Tibial nerve (tissue), 4 donors: ENCODE measurements at regions not wholly inside any gene's neighbourhood (a gene's known extent, or its start where the extent isn't known, plus 50 kb on each side); places are given as distances from the start of the nearest gene placed in this dataset.

Experiments used
- EP300 ChIP-seq, 2 donors: sonication (generic); formaldehyde crosslinking; IDR thresholded peaks; one replicate each; pipeline ENCODE4 v1.6.1; 2017; ENCODE audit warnings: antibody characterized with exemption in 2 of 2, mild to moderate bottlenecking in 1 of 2
- POLR2A ChIP-seq, 2 donors: fragments of 450-650 bp; IDR thresholded peaks; one replicate each; pipeline ENCODE4 v1.6.1; 2017; ENCODE audit warnings: antibody characterized with exemption in 2 of 2, mild to moderate bottlenecking in 2 of 2, moderate library complexity in 2 of 2
- TF ChIP-seq, protein P1 (sequence below), 5 experiments: fragments of 200-600 bp in 3 of 5; fragments of 450-650 bp in 2 of 5; sonication (generic) in 3 of 5; IDR thresholded peaks; one replicate each; pipeline ENCODE4 v1.5.1; 2016 to 2019; ENCODE audit warnings: antibody characterized with exemption in 5 of 5, mild to moderate bottlenecking in 3 of 5, moderate library complexity in 2 of 5

- TF ChIP-seq, protein P1, sequence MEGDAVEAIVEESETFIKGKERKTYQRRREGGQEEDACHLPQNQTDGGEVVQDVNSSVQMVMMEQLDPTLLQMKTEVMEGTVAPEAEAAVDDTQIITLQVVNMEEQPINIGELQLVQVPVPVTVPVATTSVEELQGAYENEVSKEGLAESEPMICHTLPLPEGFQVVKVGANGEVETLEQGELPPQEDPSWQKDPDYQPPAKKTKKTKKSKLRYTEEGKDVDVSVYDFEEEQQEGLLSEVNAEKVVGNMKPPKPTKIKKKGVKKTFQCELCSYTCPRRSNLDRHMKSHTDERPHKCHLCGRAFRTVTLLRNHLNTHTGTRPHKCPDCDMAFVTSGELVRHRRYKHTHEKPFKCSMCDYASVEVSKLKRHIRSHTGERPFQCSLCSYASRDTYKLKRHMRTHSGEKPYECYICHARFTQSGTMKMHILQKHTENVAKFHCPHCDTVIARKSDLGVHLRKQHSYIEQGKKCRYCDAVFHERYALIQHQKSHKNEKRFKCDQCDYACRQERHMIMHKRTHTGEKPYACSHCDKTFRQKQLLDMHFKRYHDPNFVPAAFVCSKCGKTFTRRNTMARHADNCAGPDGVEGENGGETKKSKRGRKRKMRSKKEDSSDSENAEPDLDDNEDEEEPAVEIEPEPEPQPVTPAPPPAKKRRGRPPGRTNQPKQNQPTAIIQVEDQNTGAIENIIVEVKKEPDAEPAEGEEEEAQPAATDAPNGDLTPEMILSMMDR (IDR thresholded peaks at IDR 0.05) = no peak
- TF ChIP-seq POLR2A (IDR thresholded peaks at IDR 0.05) (no peak), EP300 (IDR thresholded peaks at IDR 0.05) (no peak)
These were observed 1094.3 kb downstream of the EFNB2 start for GRCh38 chr13:105441051-105441750.
